ENCODE measurements at regions not wholly inside any gene's neighbourhood (a gene's known extent, or its start where the extent isn't known, plus 50 kb on each side); places are given as distances from the start of the nearest gene placed in this dataset.

DNA sequence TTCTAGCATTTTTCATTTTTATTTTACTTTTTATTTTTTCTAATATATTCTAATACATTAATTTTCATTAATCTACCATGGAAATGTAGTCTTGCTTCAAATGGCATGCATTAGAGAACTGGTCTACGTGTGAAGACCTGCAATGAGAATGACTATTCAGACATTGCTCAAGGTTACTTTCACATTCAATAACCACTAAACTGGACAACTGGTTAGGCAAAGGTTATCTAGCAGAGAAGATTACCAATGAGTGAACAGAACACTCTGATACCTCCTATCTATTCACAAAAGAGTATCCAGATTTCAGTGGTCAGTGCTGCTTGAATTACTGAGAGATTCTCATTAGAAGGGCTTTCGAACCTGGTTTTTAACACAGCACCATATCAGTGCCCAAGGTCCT, 58.9 kb upstream of the ARHGAP24 start:
- TF ChIP-seq EZH2 (optimal IDR thresholded peaks at IDR 0.05; ENCODE audit: low read depth, low read length): no peak
- no peak for TF ChIP-seq EZH2phosphoT487 (IDR thresholded peaks at IDR 0.05; ENCODE audit: low read length)
- TF ChIP-seq, protein P1, sequence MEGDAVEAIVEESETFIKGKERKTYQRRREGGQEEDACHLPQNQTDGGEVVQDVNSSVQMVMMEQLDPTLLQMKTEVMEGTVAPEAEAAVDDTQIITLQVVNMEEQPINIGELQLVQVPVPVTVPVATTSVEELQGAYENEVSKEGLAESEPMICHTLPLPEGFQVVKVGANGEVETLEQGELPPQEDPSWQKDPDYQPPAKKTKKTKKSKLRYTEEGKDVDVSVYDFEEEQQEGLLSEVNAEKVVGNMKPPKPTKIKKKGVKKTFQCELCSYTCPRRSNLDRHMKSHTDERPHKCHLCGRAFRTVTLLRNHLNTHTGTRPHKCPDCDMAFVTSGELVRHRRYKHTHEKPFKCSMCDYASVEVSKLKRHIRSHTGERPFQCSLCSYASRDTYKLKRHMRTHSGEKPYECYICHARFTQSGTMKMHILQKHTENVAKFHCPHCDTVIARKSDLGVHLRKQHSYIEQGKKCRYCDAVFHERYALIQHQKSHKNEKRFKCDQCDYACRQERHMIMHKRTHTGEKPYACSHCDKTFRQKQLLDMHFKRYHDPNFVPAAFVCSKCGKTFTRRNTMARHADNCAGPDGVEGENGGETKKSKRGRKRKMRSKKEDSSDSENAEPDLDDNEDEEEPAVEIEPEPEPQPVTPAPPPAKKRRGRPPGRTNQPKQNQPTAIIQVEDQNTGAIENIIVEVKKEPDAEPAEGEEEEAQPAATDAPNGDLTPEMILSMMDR (IDR thresholded peaks at IDR 0.05; ENCODE audit: low read length): no peak
